GM12878 (cell line): ENCODE measurements at regions not wholly inside any gene's neighbourhood (a gene's known extent, or its start where the extent isn't known, plus 50 kb on each side); places are given as distances from the start of the nearest gene placed in this dataset.

ENCODE experiments used
- ATAC-seq: fragments of 200-7000 bp; cut with Tn5 transposase; 3 replicates; pipeline ENCODE4 v1.9.1; 2020; ENCODE audit warnings: mild to moderate bottlenecking, moderate library complexity
- BruUV-seq: library from RNA; stranded (reverse); fragments of 400-500 nt; replicated peaks from 2 replicates; lab custom pipeline; 2021; lab: Mats Ljungman, UMichigan
- CTCF ChIA-PET: fragments of 300-600 bp; sonication (Branson Sonifier 250); formaldehyde crosslinking; extraction: SDS; loops from one replicate; lab custom pipeline; 2021; ENCODE audit warnings: inconsistent platforms; lab: Yijun Ruan, JAX
- POLR2A ChIA-PET: fragments of 350-600 bp; formaldehyde crosslinking; extraction: SDS; loops from one replicate; lab custom pipeline; 2021; ENCODE audit warnings: inconsistent platforms; lab: Charles Lee
- RAD21 ChIA-PET: fragments of 300-600 bp; sonication (Branson Sonifier 250); formaldehyde crosslinking; loops from one replicate; lab custom pipeline; 2023; ENCODE audit warnings: antibody characterized with exemption; ENCODE audit not compliant: unreplicated experiment; lab: Charles Lee
- SMC1A ChIA-PET: fragments of 300-600 bp; sonication (Branson Sonifier 250); formaldehyde crosslinking; loops from one replicate; lab custom pipeline; 2023; ENCODE audit not compliant: unreplicated experiment, uncharacterized antibody; lab: Charles Lee
- DNase-seq: peaks from one replicate; pipeline ENCODE4 v3.0.0-alpha.2; 2011; ENCODE audit warnings: low read depth, low spot score
- FAIRE-seq: peaks from 3 replicates; lab custom pipeline; 2011; peaks lifted over from hg19 to GRCh38; lab: Jason Lieb, UNC
- H2AFZ ChIP-seq: 2 replicates; pipeline ENCODE4 v1.6.0; 2011; ENCODE audit warnings: low read depth, low read length, control low read depth; ENCODE audit not compliant: control insufficient read depth
- H3K27ac ChIP-seq: 2 replicates; pipeline ENCODE4 v1.5.1; 2011; ENCODE audit warnings: control low read depth; ENCODE audit not compliant: control insufficient read depth, insufficient read depth
- H3K27me3 ChIP-seq, 2 experiments: replicated peaks in 1 of 2; 2 replicates each; pipeline versions ENCODE4 v1.6.0 to v1.6.1; 2011; ENCODE audit warnings: low read length in 1 of 2; ENCODE audit not compliant: control insufficient read depth in 2 of 2, insufficient read depth in 2 of 2
- H3K36me3 ChIP-seq, 2 experiments: 2 replicates each; pipeline ENCODE4 v1.5.1; 2011; ENCODE audit warnings: low read length in 1 of 2; ENCODE audit not compliant: control insufficient read depth in 2 of 2, insufficient read depth in 2 of 2
- H3K4me1 ChIP-seq: 2 replicates; pipeline ENCODE4 v1.6.1; 2011; ENCODE audit warnings: mild to moderate bottlenecking, low read length, moderate library complexity, mixed read lengths; ENCODE audit not compliant: control insufficient read depth, insufficient read depth
- H3K4me2 ChIP-seq: 2 replicates; pipeline ENCODE4 v1.6.0; 2011; ENCODE audit warnings: control low read depth; ENCODE audit not compliant: control insufficient read depth, insufficient read depth
- H3K4me3 ChIP-seq: fragments of 200-600 bp; sonication (generic); 2 replicates; pipeline ENCODE4 v1.5.1; 2016
- H3K79me2 ChIP-seq: 2 replicates; pipeline ENCODE4 v1.6.0; 2011; ENCODE audit warnings: low read length; ENCODE audit not compliant: control insufficient read depth, insufficient read depth
- H3K9ac ChIP-seq: 2 replicates; pipeline ENCODE4 v1.8.0; 2011; ENCODE audit warnings: low read length, control low read depth, mixed read lengths; ENCODE audit not compliant: control insufficient read depth, insufficient read depth
- H3K9me3 ChIP-seq: replicated peaks from 3 replicates; pipeline ENCODE4 v1.5.1; 2011; ENCODE audit warnings: mild to moderate bottlenecking, low read length; ENCODE audit not compliant: control insufficient read depth, insufficient read depth
- H4K20me1 ChIP-seq: 2 replicates; pipeline ENCODE4 v1.6.0; 2011; ENCODE audit not compliant: control insufficient read depth, insufficient read depth
- ESRRA ChIP-seq: IDR thresholded peaks from 2 replicates; pipeline ENCODE4 v1.6.1; 2012; ENCODE audit warnings: mild to moderate bottlenecking, low read length, improper control_type of control experiment
- FOS ChIP-seq: IDR thresholded peaks from 3 replicates; pipeline ENCODE4 v1.6.1; 2011; ENCODE audit warnings: borderline replicate concordance; ENCODE audit not compliant: insufficient read length; ENCODE audit errors: extremely low read depth
- IKZF2 ChIP-seq, 2 experiments: fragments of 450-650 bp; IDR thresholded peaks; 2 replicates each; pipeline ENCODE4 v1.6.1; 2017; ENCODE audit warnings: mild to moderate bottlenecking in 2 of 2, moderate library complexity in 2 of 2
- IRF4 ChIP-seq: IDR thresholded peaks from 2 replicates; pipeline ENCODE4 v1.6.1; 2011; ENCODE audit warnings: low read depth, low read length
- KDM1A ChIP-seq: fragments of 200-600 bp; sonication (generic); IDR thresholded peaks from 2 replicates; pipeline ENCODE4 v1.6.1; 2016; ENCODE audit warnings: borderline replicate concordance
- MEF2A ChIP-seq: IDR thresholded peaks from 2 replicates; pipeline ENCODE4 v1.6.1; 2011; ENCODE audit warnings: low read depth, mild to moderate bottlenecking, low read length, moderate library complexity; ENCODE audit not compliant: insufficient read depth
- MEF2B ChIP-seq: fragments of 450-650 bp; IDR thresholded peaks from 2 replicates; pipeline ENCODE4 v1.6.1; 2018; ENCODE audit warnings: mild to moderate bottlenecking, moderate library complexity; ENCODE audit not compliant: partially characterized antibody, poor library complexity, severe bottlenecking
- MYC ChIP-seq: IDR thresholded peaks from 2 replicates; pipeline ENCODE4 v1.6.1; 2011; ENCODE audit warnings: mild to moderate bottlenecking, low read length, moderate library complexity, inconsistent platforms; ENCODE audit not compliant: insufficient read depth, insufficient replicate concordance, insufficient read length, severe bottlenecking
- POU2F2 ChIP-seq: IDR thresholded peaks from 3 replicates; pipeline ENCODE4 v1.6.1; 2011; ENCODE audit warnings: low read depth, mild to moderate bottlenecking, low read length, borderline replicate concordance
- RCOR1 ChIP-seq: conservative IDR thresholded peaks from 2 replicates; pipeline ENCODE4 v1.6.1; 2012; ENCODE audit warnings: low read depth, low read length, improper control_type of control experiment
- TCF3 ChIP-seq: IDR thresholded peaks from 2 replicates; pipeline ENCODE4 v1.6.1; 2012; ENCODE audit warnings: low read depth, mild to moderate bottlenecking, low read length, borderline replicate concordance; ENCODE audit not compliant: insufficient read depth
- TCF7 ChIP-seq: IDR thresholded peaks from 2 replicates; pipeline ENCODE4 v1.6.1; 2014; ENCODE audit warnings: antibody characterized with exemption, borderline replicate concordance
- ZSCAN29 ChIP-seq: fragments of 450-650 bp; IDR thresholded peaks from 2 replicates; pipeline ENCODE4 v1.6.1; 2017; ENCODE audit warnings: mild to moderate bottlenecking, moderate library complexity
- WGBS: methylation state at CpG from one replicate; pipeline ENCODE4 v1.1.6; 2016; ENCODE audit warnings: low lambda C conversion rate; ENCODE audit not compliant: insufficient replicate concordance, insufficient coverage; ENCODE audit errors: missing lambda C conversion rate; 5-methylcytosine and 5-hydroxymethylcytosine counted together
- in situ Hi-C: fragments of 300-500 bp; cut with MboI; formaldehyde crosslinking; loops from 9 replicates; pipeline ENCODE4 v1.14.3; 2018; ENCODE audit warnings: mixed read lengths
- intact Hi-C: fragments of 100-400 bp; cut with micrococcal nuclease; formaldehyde crosslinking; loops from one replicate; pipeline ENCODE4 v1.14.2; 2022; ENCODE audit not compliant: unreplicated experiment
- TF ChIP-seq, protein P1 (sequence below): IDR thresholded peaks from 2 replicates; pipeline ENCODE4 v1.6.1; 2011; ENCODE audit warnings: low read depth, mild to moderate bottlenecking, low read length, moderate library complexity, borderline replicate concordance; ENCODE audit errors: extremely low read depth
- TF ChIP-seq, protein P2 (sequence below): IDR thresholded peaks from 2 replicates; pipeline ENCODE4 v1.6.1; 2012; ENCODE audit warnings: low read length, inconsistent platforms
- TF ChIP-seq, protein P3 (sequence below): IDR thresholded peaks from 2 replicates; pipeline ENCODE4 v1.6.1; 2011; ENCODE audit warnings: mild to moderate bottlenecking, low read depth, low read length, moderate library complexity; ENCODE audit not compliant: insufficient replicate concordance

DNA sequence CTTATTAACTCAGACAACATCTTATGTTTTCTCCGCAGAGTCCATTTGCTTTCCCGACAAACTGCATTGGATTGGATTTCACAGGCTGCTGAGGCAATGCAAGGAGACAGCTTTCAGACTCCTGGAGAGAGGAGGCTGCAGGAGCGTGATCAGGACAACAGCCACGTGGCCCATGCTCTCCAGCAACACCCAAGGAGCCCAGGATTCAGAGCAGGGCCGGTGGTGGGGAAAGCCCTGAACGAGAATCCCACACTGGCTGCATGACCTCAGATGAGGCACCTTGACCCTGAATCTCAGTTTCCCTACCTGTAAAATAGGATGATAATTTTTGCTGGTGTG, 78.3 kb upstream of the NFASC start:
- Histone ChIP-seq H3K4me2 (no peak overlapping the region), H3K9ac (no peak overlapping the region), H3K79me2 (no peaks in the 10 kb centered on the region), H3K27ac (no peak overlapping the region), H3K27me3 (peaks cover 3 to 4% of the 10 kb centered on the region in 2 experiments; a peak in 1 of 4 replicates), H3K36me3 (no peaks in the 10 kb centered on the region), H3K4me3 (no peak overlapping the region), H3K4me1 (no peaks in the 10 kb centered on the region), H3K9me3 (no peaks in the 10 kb centered on the region), H4K20me1 (no peaks in the 10 kb centered on the region), H2AFZ (no peak overlapping the region)
- intact Hi-C loops, result no loop called here
- in situ Hi-C loops, result no loop called here
- DNase-seq, result no peak
- no peak for FAIRE-seq
- ChIA-PET POLR2A (no interaction called here), RAD21 (interaction anchor here (1.0 to 4.1 kb wide), 4 partner anchors 13 to 227 kb away, joined by 4 to 22 read pairs (median 6); no protein-coding TSS in a partner anchor), SMC1A (interaction anchor here (0.9 to 4.2 kb wide), 4 partner anchors 9 to 227 kb away, joined by 3 to 21 read pairs (median 6); no protein-coding TSS in a partner anchor), CTCF (interaction anchor here (0.7 to 8.8 kb wide), 26 partner anchors 9 to 462 kb away, joined by 3 to 130 read pairs (median 4); no protein-coding TSS in a partner anchor)
- WGBS, result 37% methylated on average over 6 of the region's 6 CpGs
- no peak for ATAC-seq
- BruUV-seq, result no TSS peak
- TF ChIP-seq, protein P1, sequence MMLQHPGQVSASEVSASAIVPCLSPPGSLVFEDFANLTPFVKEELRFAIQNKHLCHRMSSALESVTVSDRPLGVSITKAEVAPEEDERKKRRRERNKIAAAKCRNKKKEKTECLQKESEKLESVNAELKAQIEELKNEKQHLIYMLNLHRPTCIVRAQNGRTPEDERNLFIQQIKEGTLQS, result no peak
- TF ChIP-seq RCOR1 (no peak), TCF3 (no peak), FOS (no peak), POU2F2 (no peak), TCF7 (no peak), ESRRA (no peak), IKZF2 (IDR thresholded peaks at IDR 0.05) (no peak), MYC (no peak), ZSCAN29 (no peak), MEF2A (no peak), KDM1A (no peak), IRF4 (no peak), MEF2B (no peak)
- TF ChIP-seq, protein P2, sequence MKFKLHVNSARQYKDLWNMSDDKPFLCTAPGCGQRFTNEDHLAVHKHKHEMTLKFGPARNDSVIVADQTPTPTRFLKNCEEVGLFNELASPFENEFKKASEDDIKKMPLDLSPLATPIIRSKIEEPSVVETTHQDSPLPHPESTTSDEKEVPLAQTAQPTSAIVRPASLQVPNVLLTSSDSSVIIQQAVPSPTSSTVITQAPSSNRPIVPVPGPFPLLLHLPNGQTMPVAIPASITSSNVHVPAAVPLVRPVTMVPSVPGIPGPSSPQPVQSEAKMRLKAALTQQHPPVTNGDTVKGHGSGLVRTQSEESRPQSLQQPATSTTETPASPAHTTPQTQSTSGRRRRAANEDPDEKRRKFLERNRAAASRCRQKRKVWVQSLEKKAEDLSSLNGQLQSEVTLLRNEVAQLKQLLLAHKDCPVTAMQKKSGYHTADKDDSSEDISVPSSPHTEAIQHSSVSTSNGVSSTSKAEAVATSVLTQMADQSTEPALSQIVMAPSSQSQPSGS, result no peak
- TF ChIP-seq, protein P3, sequence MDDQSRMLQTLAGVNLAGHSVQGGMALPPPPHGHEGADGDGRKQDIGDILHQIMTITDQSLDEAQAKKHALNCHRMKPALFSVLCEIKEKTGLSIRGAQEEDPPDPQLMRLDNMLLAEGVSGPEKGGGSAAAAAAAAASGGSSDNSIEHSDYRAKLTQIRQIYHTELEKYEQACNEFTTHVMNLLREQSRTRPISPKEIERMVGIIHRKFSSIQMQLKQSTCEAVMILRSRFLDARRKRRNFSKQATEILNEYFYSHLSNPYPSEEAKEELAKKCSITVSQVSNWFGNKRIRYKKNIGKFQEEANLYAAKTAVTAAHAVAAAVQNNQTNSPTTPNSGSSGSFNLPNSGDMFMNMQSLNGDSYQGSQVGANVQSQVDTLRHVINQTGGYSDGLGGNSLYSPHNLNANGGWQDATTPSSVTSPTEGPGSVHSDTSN, result no peak
